ENCODE measurements at regions not wholly inside any gene's neighbourhood (a gene's known extent, or its start where the extent isn't known, plus 50 kb on each side); places are given as distances from the start of the nearest gene placed in this dataset.

GRCh38 chr13:33629605-33630360 is 188.2 kb upstream of the RFC3 start:
- Histone ChIP-seq H3K27ac (ENCODE audit: low read depth, low read length) (no peak overlapping the region), H3K9me3 (ENCODE audit: control insufficient read depth in 1 of 2, low read length in 2 of 2) (no peaks in the 10 kb centered on the region), H3K36me3 (ENCODE audit: control insufficient read depth in 1 of 2, insufficient read depth in 2 of 2, low read length in 2 of 2) (no peaks in the 10 kb centered on the region), H3K27me3 (ENCODE audit: control insufficient read depth in 1 of 2, insufficient read depth in 2 of 2, low read length in 2 of 2) (no peaks in the 10 kb centered on the region), H3K9ac (ENCODE audit: low read depth in 1 of 2, low read length in 2 of 2) (no peak overlapping the region), H3K4me3 (ENCODE audit: low read depth in 1 of 2, low read length in 2 of 2) (no peak overlapping the region), H3K4me1 (ENCODE audit: control insufficient read depth in 1 of 2, insufficient read depth in 2 of 2, low read length in 2 of 2) (no peaks in the 10 kb centered on the region)

- Histone ChIP-seq H3K9ac (ENCODE audit: low read depth in 1 of 2, low read length in 2 of 2) (no peak overlapping the region), H3K4me1 (ENCODE audit: control insufficient read depth in 1 of 2, insufficient read depth in 2 of 2, low read length in 2 of 2) (no peaks in the 10 kb centered on the region), H3K27ac (ENCODE audit: low read depth, low read length) (no peak overlapping the region), H3K27me3 (ENCODE audit: control insufficient read depth in 1 of 2, insufficient read depth in 2 of 2, low read length in 2 of 2) (no peaks in the 10 kb centered on the region), H3K4me3 (ENCODE audit: low read depth in 1 of 2, low read length in 2 of 2) (no peak overlapping the region), H3K36me3 (ENCODE audit: control insufficient read depth in 1 of 2, insufficient read depth in 2 of 2, low read length in 2 of 2) (no peaks in the 10 kb centered on the region), H3K9me3 (ENCODE audit: control insufficient read depth in 1 of 2, low read length in 2 of 2) (no peaks in the 10 kb centered on the region)
Measured at GRCh38 chr13:33633701-33634545, 184.0 kb upstream of the RFC3 start.

- Histone ChIP-seq H3K4me1 (ENCODE audit: control insufficient read depth in 1 of 2, insufficient read depth in 2 of 2, low read length in 2 of 2) (peaks cover 3 to 4% of the 10 kb centered on the region in 2 donors), H3K4me3 (ENCODE audit: low read depth in 1 of 2, low read length in 2 of 2) (no peak overlapping the region), H3K36me3 (ENCODE audit: control insufficient read depth in 1 of 2, insufficient read depth in 2 of 2, low read length in 2 of 2) (no peaks in the 10 kb centered on the region), H3K27me3 (ENCODE audit: control insufficient read depth in 1 of 2, insufficient read depth in 2 of 2, low read length in 2 of 2) (no peaks in the 10 kb centered on the region), H3K27ac (ENCODE audit: low read depth, low read length) (no peak overlapping the region), H3K9me3 (ENCODE audit: control insufficient read depth in 1 of 2, low read length in 2 of 2) (no peaks in the 10 kb centered on the region), H3K9ac (ENCODE audit: low read depth in 1 of 2, low read length in 2 of 2) (no peak overlapping the region)
Measured at GRCh38 chr13:33634546-33634982, 183.4 kb upstream of the RFC3 start.

GRCh38 chr13:33636243-33636642 is 181.7 kb upstream of the RFC3 start:
- Histone ChIP-seq H3K27ac (ENCODE audit: low read depth, low read length) (no peak overlapping the region), H3K9me3 (ENCODE audit: control insufficient read depth in 1 of 2, low read length in 2 of 2) (no peaks in the 10 kb centered on the region), H3K4me3 (ENCODE audit: low read depth in 1 of 2, low read length in 2 of 2) (no peak overlapping the region), H3K36me3 (ENCODE audit: control insufficient read depth in 1 of 2, insufficient read depth in 2 of 2, low read length in 2 of 2) (no peaks in the 10 kb centered on the region), H3K27me3 (ENCODE audit: control insufficient read depth in 1 of 2, insufficient read depth in 2 of 2, low read length in 2 of 2) (no peaks in the 10 kb centered on the region), H3K9ac (ENCODE audit: low read depth in 1 of 2, low read length in 2 of 2) (no peak overlapping the region), H3K4me1 (ENCODE audit: control insufficient read depth in 1 of 2, insufficient read depth in 2 of 2, low read length in 2 of 2) (peaks cover 11 to 19% of the 10 kb centered on the region in 2 donors)

- Histone ChIP-seq H3K9ac (ENCODE audit: low read depth in 1 of 2, low read length in 2 of 2) (no peak overlapping the region), H3K9me3 (ENCODE audit: control insufficient read depth in 1 of 2, low read length in 2 of 2) (no peaks in the 10 kb centered on the region), H3K27ac (ENCODE audit: low read depth, low read length) (no peak overlapping the region), H3K36me3 (ENCODE audit: control insufficient read depth in 1 of 2, insufficient read depth in 2 of 2, low read length in 2 of 2) (no peaks in the 10 kb centered on the region), H3K4me1 (ENCODE audit: control insufficient read depth in 1 of 2, insufficient read depth in 2 of 2, low read length in 2 of 2) (peaks cover 11 to 23% of the 10 kb centered on the region in 2 donors), H3K27me3 (ENCODE audit: control insufficient read depth in 1 of 2, insufficient read depth in 2 of 2, low read length in 2 of 2) (no peaks in the 10 kb centered on the region), H3K4me3 (ENCODE audit: low read depth in 1 of 2, low read length in 2 of 2) (no peak overlapping the region)
Measured at GRCh38 chr13:33636955-33637670, 180.8 kb upstream of the RFC3 start.

GRCh38 chr13:33637978-33638743 is 179.8 kb upstream of the RFC3 start:
- no peaks in the 10 kb centered on the region for H3K27me3 ChIP-seq (ENCODE audit: control insufficient read depth in 1 of 2, insufficient read depth in 2 of 2, low read length in 2 of 2)
- H3K4me1 ChIP-seq (ENCODE audit: control insufficient read depth in 1 of 2, insufficient read depth in 2 of 2, low read length in 2 of 2) = peaks cover 11 to 33% of the 10 kb centered on the region in 2 donors
- H3K9ac ChIP-seq (ENCODE audit: low read depth in 1 of 2, low read length in 2 of 2) = no peak overlapping the region
- no peak overlapping the region for H3K4me3 ChIP-seq (ENCODE audit: low read depth in 1 of 2, low read length in 2 of 2)
- no peaks in the 10 kb centered on the region for H3K36me3 ChIP-seq (ENCODE audit: control insufficient read depth in 1 of 2, insufficient read depth in 2 of 2, low read length in 2 of 2)
- no peak overlapping the region for H3K27ac ChIP-seq (ENCODE audit: low read depth, low read length)
- no peaks in the 10 kb centered on the region for H3K9me3 ChIP-seq (ENCODE audit: control insufficient read depth in 1 of 2, low read length in 2 of 2)

GRCh38 chr13:33639158-33639557 is 178.8 kb upstream of the RFC3 start:
- Histone ChIP-seq H3K4me1 (ENCODE audit: control insufficient read depth in 1 of 2, insufficient read depth in 2 of 2, low read length in 2 of 2) (peaks cover 17 to 43% of the 10 kb centered on the region in 2 donors), H3K9me3 (ENCODE audit: control insufficient read depth in 1 of 2, low read length in 2 of 2) (no peaks in the 10 kb centered on the region), H3K4me3 (ENCODE audit: low read depth in 1 of 2, low read length in 2 of 2) (no peak overlapping the region), H3K27ac (ENCODE audit: low read depth, low read length) (no peak overlapping the region), H3K27me3 (ENCODE audit: control insufficient read depth in 1 of 2, insufficient read depth in 2 of 2, low read length in 2 of 2) (no peaks in the 10 kb centered on the region), H3K36me3 (ENCODE audit: control insufficient read depth in 1 of 2, insufficient read depth in 2 of 2, low read length in 2 of 2) (no peaks in the 10 kb centered on the region), H3K9ac (ENCODE audit: low read depth in 1 of 2, low read length in 2 of 2) (no peak overlapping the region)

- Histone ChIP-seq H3K27ac (ENCODE audit: low read depth, low read length) (no peak overlapping the region), H3K9me3 (ENCODE audit: control insufficient read depth in 1 of 2, low read length in 2 of 2) (no peaks in the 10 kb centered on the region), H3K4me3 (ENCODE audit: low read depth in 1 of 2, low read length in 2 of 2) (no peak overlapping the region), H3K4me1 (ENCODE audit: control insufficient read depth in 1 of 2, insufficient read depth in 2 of 2, low read length in 2 of 2) (peaks cover 17 to 46% of the 10 kb centered on the region in 2 donors), H3K27me3 (ENCODE audit: control insufficient read depth in 1 of 2, insufficient read depth in 2 of 2, low read length in 2 of 2) (no peaks in the 10 kb centered on the region), H3K36me3 (ENCODE audit: control insufficient read depth in 1 of 2, insufficient read depth in 2 of 2, low read length in 2 of 2) (no peaks in the 10 kb centered on the region), H3K9ac (ENCODE audit: low read depth in 1 of 2, low read length in 2 of 2) (no peak overlapping the region)
Measured at GRCh38 chr13:33639626-33640080, 178.3 kb upstream of the RFC3 start.

- Histone ChIP-seq H3K27ac (ENCODE audit: low read depth, low read length) (no peak overlapping the region), H3K36me3 (ENCODE audit: control insufficient read depth in 1 of 2, insufficient read depth in 2 of 2, low read length in 2 of 2) (no peaks in the 10 kb centered on the region), H3K4me3 (ENCODE audit: low read depth in 1 of 2, low read length in 2 of 2) (no peak overlapping the region), H3K27me3 (ENCODE audit: control insufficient read depth in 1 of 2, insufficient read depth in 2 of 2, low read length in 2 of 2) (no peaks in the 10 kb centered on the region), H3K4me1 (ENCODE audit: control insufficient read depth in 1 of 2, insufficient read depth in 2 of 2, low read length in 2 of 2) (peaks cover 25 to 56% of the 10 kb centered on the region in 2 donors), H3K9ac (ENCODE audit: low read depth in 1 of 2, low read length in 2 of 2) (no peak overlapping the region), H3K9me3 (ENCODE audit: control insufficient read depth in 1 of 2, low read length in 2 of 2) (no peaks in the 10 kb centered on the region)
Measured at GRCh38 chr13:33640832-33641231, 177.1 kb upstream of the RFC3 start.

Measured in duodenal mucosa (tissue), 2 donors.